ENCODE measurements at regions not wholly inside any gene's neighbourhood (a gene's known extent, or its start where the extent isn't known, plus 50 kb on each side); places are given as distances from the start of the nearest gene placed in this dataset.

- no peak for DNase-seq
- TF ChIP-seq, protein P1, sequence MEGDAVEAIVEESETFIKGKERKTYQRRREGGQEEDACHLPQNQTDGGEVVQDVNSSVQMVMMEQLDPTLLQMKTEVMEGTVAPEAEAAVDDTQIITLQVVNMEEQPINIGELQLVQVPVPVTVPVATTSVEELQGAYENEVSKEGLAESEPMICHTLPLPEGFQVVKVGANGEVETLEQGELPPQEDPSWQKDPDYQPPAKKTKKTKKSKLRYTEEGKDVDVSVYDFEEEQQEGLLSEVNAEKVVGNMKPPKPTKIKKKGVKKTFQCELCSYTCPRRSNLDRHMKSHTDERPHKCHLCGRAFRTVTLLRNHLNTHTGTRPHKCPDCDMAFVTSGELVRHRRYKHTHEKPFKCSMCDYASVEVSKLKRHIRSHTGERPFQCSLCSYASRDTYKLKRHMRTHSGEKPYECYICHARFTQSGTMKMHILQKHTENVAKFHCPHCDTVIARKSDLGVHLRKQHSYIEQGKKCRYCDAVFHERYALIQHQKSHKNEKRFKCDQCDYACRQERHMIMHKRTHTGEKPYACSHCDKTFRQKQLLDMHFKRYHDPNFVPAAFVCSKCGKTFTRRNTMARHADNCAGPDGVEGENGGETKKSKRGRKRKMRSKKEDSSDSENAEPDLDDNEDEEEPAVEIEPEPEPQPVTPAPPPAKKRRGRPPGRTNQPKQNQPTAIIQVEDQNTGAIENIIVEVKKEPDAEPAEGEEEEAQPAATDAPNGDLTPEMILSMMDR (IDR thresholded peaks at IDR 0.05), result no peak
- no peak for TF ChIP-seq POLR2A (IDR thresholded peaks at IDR 0.05)
These were observed 468.0 kb upstream of the GJE1 start for GRCh38 chr6:141664744-141665143.

GRCh38 chr6:141659582-141659981 is 473.1 kb upstream of the GJE1 start:
- Histone ChIP-seq H3K27me3 (no peaks in the 10 kb centered on the region), H3K4me1 (no peaks in the 10 kb centered on the region), H3K4me3 (no peak overlapping the region), H3K27ac (no peak overlapping the region), H3K36me3 (no peaks in the 10 kb centered on the region), H3K9me3 (no peaks in the 10 kb centered on the region)
- intact Hi-C loops (cut with DNase I), result no loop called here
- TF ChIP-seq, protein P1 (IDR thresholded peaks at IDR 0.05), result no peak
- no peak for TF ChIP-seq POLR2A (IDR thresholded peaks at IDR 0.05)
- 60 to 73% methylated on average over 3 of the region's 3 CpGs for WGBS, 2 donors
- no peak for DNase-seq

More at GRCh38 chr6:141664744-141665143, 468.0 kb upstream of the GJE1 start:
- Histone ChIP-seq H3K4me1 (no peaks in the 10 kb centered on the region), H3K4me3 (no peak overlapping the region), H3K27me3 (no peaks in the 10 kb centered on the region), H3K27ac (no peak overlapping the region), H3K9me3 (no peaks in the 10 kb centered on the region), H3K36me3 (no peaks in the 10 kb centered on the region)
- 64 to 76% methylated on average over 2 of the region's 2 CpGs for WGBS, 2 donors
- intact Hi-C loops (cut with DNase I), result no loop called here

DNA sequence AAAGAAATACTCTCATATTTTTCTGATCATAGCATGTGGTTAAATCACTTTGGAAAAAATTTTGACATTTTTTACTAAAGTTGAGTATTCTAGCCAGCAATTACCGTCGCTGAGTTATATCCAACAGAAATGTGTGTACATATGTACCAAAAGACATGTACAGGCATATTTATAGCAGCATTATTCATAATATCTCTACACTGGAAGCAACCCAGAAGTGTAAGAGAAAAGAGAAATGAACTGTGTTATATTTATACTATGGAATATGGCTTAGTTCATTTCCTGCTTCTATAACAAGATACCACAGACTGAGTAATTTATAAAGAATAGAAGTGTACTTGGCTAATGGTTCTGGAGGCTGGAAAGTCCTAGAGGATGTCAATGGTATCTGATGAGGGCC is 474.0 kb upstream of the GJE1 start:
- 34 to 53% methylated on average over 2 of the region's 2 CpGs for WGBS, 2 donors

DNA sequence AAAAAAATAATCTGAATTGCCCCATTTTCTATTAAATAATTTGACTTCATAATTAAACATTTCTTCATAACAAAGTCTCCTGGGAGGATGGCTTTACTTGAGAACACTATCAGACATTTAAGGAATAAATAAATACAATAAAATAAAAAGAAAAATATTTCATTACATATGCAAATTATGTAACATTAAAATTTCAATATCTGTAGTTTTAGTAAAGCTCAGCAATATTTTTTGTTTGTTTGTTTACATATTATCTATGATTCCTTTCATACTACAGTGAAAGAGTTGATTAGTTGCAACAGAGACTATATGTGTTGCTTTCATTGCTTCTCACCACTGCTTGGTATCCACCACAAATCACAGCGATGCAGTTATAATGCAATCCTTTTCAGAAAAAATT is 474.9 kb upstream of the GJE1 start:
- intact Hi-C loops (cut with DNase I), result no loop called here
- H3K4me3 ChIP-seq, result no peak overlapping the region
- H3K4me1 ChIP-seq, result no peaks in the 10 kb centered on the region
- H3K27me3 ChIP-seq, result no peaks in the 10 kb centered on the region
- H3K27ac ChIP-seq, result no peak overlapping the region
- H3K36me3 ChIP-seq, result no peaks in the 10 kb centered on the region
- 80 to 89% methylated on average over 1 of the region's 1 CpG for WGBS, 2 donors
- H3K9me3 ChIP-seq, result no peaks in the 10 kb centered on the region
- DNase-seq, result no peak
- no peak for TF ChIP-seq POLR2A (IDR thresholded peaks at IDR 0.05)
- TF ChIP-seq, protein P1 (IDR thresholded peaks at IDR 0.05), result no peak

More for the DNA sequence above, 474.0 kb upstream of the GJE1 start:
- TF ChIP-seq, protein P1 (IDR thresholded peaks at IDR 0.05), result no peak
- TF ChIP-seq POLR2A (IDR thresholded peaks at IDR 0.05), result no peak
- DNase-seq, result no peak
- no peaks in the 10 kb centered on the region for H3K27me3 ChIP-seq
- H3K9me3 ChIP-seq, result no peaks in the 10 kb centered on the region
- no peak overlapping the region for H3K4me3 ChIP-seq
- no peak overlapping the region for H3K27ac ChIP-seq
- intact Hi-C loops (cut with DNase I), result no loop called here
- no peaks in the 10 kb centered on the region for H3K4me1 ChIP-seq
- H3K36me3 ChIP-seq, result no peaks in the 10 kb centered on the region

DNA sequence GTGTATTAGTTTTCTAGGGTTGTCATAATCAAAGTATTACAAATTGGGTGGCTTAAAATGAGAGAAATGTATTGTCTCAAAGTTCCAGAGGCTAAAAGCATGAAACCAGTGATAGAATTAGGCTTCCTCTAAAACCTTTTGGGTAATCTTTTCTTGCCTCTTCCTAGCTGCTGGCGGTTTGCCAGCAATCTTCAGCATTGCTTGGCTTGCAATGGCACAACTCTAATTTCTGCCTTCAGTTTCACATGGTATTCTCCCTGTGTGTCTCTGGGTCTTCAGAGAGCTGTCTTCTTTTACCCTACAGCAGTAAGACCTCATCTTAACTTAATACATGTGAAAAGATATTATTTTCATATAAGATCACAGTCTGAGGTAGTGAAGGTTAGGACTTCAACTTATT is 479.1 kb upstream of the GJE1 start:
- no peak overlapping the region for H3K4me3 ChIP-seq
- TF ChIP-seq POLR2A (IDR thresholded peaks at IDR 0.05), result no peak
- TF ChIP-seq, protein P1 (IDR thresholded peaks at IDR 0.05), result no peak
- H3K27me3 ChIP-seq, result no peaks in the 10 kb centered on the region
- WGBS, 2 donors, result 73 to 88% methylated on average over 1 of the region's 1 CpG
- no peaks in the 10 kb centered on the region for H3K9me3 ChIP-seq
- H3K4me1 ChIP-seq, result no peaks in the 10 kb centered on the region
- no peaks in the 10 kb centered on the region for H3K36me3 ChIP-seq
- intact Hi-C loops (cut with DNase I), result no loop called here
- H3K27ac ChIP-seq, result no peak overlapping the region
- no peak for DNase-seq
